D341Med (cell line): ENCODE measurements at regions not wholly inside any gene's neighbourhood (a gene's known extent, or its start where the extent isn't known, plus 50 kb on each side); places are given as distances from the start of the nearest gene placed in this dataset.
"Not testable (repeated sequence)": the region's sequence is repeated elsewhere in the genome, so short reads cannot be mapped to it uniquely, and the experiment has no call there.

Source experiments
- DNase-seq: peaks from one replicate; pipeline ENCODE4 v3.0.0; 2012; ENCODE audit warnings: low spot score

DNA sequence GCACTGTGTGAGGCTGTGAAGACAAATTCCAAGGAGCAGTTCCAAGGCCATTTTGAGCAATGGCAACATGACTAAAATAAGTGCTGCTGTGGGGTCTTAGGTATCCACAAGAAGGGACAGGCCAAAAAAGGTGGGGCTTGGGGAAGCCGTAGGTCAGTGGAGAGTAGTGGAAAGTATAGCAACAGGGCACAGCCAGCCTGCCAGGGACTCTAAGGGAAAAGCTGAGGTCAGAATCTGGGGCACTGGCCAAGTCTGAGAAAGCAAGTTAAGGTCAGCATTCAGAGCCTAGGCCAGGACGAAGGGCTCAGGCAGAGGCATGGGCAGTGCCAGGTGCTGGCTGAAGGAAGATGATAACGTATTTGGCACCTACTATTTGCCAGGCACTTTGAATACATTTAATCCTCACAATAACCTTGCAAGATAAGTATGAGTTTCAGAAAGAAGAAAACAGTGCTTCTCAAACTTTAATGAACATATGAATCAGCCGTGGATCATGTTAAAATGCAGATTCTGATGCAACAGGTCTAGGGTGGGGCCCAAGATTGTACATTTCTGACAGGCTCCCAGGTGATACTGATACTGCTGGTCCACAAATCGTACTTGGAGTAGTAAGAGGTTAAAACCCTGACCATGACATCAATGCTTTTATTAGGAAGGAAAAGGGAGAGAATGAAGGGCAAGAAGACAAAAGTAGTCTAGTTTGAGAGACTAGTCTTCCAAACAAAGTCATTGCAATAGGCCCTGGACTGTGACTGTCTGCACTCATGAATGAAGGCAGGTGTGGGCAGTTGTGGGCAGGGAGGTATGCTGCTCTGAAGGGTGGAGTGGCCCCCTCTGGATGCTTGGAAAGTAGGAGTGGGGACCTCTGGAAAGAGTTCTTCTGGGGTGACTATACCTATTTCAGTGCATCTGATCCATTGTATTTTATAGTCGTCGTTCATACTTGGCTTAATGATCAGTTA, 106.3 kb upstream of the ANKRD28 start:
- no peak for DNase-seq

GRCh38 chr3:15905041-15905440, 107.3 kb upstream of the ANKRD28 start:
- DNase-seq: no peak

DNA sequence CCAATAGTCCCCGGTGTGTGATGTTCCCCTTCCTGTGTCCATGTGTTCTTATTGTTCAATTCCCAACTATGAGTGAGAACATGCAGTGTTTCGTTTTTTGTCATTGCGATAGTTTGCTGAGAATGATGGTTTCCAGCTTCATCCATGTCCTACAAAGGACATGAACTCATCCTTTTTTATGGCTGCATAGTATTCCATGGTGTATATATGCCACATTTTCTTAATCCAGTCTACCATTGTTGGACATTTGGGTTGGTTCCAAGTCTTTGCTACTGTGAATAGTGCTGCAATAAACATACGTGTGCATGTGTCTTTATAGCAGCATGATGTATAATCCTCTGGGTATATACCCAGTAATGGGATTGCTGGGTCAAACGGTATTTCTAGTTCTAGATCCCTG, 109.6 kb upstream of the ANKRD28 start:
- not testable (repeated sequence) for DNase-seq

GRCh38 chr3:15918988-15919387, 121.2 kb upstream of the ANKRD28 start:
- DNase-seq: no peak

GRCh38 chr3:15919971-15920370, 122.2 kb upstream of the ANKRD28 start:
- DNase-seq: no peak

- no peak for DNase-seq
These were observed 126.0 kb upstream of the ANKRD28 start for GRCh38 chr3:15923640-15924405.

DNA sequence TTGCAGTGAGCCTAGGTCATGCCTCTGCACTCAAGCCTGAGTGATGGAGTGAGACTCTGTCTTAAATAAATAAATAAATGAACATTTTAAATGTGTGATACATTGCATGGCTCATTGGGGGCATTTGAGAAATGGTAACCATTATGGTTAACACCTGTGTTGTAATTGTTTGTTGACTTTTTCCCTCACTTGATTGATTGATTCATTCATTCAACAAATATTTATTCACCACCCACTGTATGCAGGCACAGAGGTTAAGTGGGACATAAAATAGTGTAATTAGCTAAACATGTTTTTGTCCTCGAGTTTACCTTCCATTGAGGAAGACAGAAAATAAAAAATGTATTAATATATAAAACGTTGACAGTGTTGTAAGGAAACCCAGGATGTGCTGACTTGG, 127.1 kb upstream of the ANKRD28 start:
- no peak for DNase-seq

DNA sequence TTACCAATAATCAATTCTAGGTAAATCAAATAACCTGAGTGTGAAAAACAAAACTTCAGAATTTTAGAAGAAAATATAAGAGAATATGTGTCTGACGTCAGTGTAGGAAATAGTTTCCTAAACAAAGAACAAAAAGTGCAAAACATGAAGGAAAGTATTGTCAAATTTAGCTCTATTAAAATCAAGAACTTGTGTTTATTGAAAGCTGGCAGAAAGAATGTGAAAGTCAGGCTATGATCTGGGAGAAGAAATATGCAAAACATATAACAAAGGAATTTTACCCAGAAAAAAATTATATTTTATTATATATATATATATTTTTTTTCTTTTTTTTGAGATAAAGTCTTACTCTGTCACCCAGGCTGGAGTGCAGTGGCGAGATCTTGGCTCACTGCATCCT, 129.1 kb upstream of the ANKRD28 start:
- no peak for DNase-seq

DNA sequence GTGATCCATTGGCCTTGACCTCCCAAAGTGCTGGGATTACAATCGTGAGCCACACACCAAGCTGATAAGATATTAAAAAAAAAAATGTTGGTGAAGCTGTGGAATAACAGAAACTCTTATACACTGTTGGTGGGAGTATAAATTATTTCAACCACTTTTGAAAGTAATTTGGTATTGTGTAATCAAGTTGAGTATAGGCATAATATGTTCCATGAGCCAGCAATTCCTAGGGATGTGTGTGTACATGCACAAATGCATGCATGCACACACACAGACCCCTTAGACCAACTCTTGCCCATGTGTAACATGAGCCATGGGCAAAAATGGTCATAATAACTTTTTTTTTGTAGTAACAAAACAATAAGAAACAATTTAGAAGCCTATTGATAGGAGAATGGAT, 130.2 kb upstream of the ANKRD28 start:
- DNase-seq: no peak

- no peak for DNase-seq
These were observed 132.3 kb upstream of the ANKRD28 start for GRCh38 chr3:15929944-15930571.

DNA sequence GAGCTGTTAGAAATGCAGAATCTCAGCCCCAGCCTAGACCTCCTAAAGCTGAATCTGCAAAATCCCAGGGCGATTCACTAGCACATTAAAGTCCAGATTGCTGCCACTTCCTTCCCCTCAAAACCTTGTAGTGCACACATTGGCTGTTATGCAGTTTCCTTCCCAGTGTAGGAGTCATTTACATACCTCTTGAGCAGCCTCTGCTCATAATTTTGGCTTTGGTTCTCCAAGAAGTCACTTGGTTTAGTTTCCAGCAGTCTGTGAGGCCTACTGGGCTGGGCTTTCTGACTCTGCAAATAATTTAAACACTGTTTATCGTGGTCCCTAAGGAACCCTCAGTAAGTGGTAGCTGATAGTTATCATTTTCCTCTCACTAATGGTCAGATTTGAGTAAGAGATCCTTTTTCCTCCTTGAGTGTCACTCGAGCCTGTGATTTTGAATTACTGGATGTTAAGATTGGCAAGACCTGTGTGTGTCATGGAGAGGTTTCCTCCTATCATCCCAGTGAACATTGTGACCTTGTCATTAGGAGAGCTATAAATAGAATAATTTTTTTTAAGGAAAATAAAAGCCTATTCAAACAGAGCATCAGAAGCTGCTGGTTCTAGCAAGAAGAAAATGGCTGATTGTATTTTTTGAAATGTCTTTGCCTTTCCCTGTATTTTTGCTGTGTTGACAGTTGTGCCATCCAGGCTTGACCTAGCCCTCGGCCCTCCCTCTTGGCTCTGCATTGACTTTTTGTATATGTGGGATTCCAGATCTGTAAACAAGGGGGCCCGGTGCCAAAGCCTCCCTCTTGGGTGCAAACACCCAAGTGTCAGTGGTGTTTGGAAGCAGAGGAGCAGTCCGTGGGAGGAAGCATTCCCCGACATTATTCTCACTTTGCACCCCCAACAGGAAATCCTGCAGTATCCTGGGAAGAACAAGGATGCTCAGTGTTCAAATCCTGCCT, 134.8 kb upstream of the ANKRD28 start:
- DNase-seq: no peak

GRCh38 chr3:15933439-15934139, 135.8 kb upstream of the ANKRD28 start:
- DNase-seq: no peak

GRCh38 chr3:15934389-15935195, 136.8 kb upstream of the ANKRD28 start:
- DNase-seq: no peak

- peak; percentile 43 for DNase-seq
These were observed 138.5 kb upstream of the ANKRD28 start for GRCh38 chr3:15936312-15936711.

DNA sequence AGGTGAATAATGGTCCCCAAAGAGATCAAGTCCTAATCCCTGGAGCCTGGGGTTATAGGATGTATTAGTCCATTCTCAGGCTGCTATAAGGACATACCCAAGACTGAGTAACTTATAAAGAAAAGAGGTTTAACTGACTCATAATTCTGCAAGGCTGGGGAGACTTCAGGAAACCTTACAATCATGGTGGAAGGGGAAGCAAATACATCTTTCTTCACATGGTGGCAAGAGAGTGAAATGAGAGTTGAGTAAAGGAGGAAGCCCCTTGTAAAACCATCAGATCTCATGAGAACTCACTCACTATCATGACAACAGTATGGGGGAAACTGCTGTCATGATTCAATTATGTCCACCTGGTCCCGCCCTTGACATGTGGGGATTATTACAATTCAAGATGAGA, 142.9 kb upstream of the ANKRD28 start:
- no peak for DNase-seq

DNA sequence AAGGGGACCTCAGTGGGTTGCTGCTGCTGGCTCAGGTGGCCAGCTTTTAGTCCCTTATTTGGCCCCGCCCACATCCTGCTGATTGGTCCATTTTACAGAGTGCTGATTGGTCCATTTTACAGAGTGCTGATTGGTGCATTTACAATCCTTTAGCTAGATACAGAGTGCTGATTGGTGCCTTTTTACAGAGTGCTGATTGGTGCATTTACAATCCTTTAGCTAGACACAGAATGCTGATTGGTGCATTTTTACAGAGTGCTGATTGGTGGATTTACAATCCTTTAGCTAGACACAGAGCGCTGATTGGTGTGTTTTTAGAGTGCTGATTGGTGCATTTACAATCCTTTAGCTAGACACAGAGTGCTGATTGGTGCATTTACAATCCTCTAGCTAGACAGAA, 143.7 kb upstream of the ANKRD28 start:
- DNase-seq: not testable (repeated sequence)

DNA sequence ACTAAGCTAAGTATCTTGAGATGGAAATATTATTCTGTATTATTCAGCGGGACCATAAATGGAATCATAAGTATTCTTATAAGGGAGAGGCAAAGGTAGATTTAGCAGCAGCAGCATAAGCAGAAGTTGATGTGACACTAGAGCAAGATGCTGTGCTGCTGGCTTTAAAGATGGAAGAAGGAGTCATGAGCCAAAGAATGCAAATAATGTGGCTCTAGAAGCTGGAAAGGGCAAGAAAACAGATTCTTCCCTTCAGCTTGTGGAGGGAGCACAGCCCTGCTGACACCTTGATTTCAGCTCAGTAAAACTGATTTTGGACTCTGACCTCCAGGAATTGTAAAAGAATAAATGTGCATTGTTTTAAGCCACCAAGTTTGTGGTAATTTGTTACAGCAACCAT, 144.2 kb upstream of the ANKRD28 start:
- no peak for DNase-seq

GRCh38 chr3:15942462-15942861, 144.7 kb upstream of the ANKRD28 start:
- DNase-seq: no peak

- no peak for DNase-seq
These were observed 145.2 kb upstream of the ANKRD28 start for GRCh38 chr3:15942936-15943335.

DNA sequence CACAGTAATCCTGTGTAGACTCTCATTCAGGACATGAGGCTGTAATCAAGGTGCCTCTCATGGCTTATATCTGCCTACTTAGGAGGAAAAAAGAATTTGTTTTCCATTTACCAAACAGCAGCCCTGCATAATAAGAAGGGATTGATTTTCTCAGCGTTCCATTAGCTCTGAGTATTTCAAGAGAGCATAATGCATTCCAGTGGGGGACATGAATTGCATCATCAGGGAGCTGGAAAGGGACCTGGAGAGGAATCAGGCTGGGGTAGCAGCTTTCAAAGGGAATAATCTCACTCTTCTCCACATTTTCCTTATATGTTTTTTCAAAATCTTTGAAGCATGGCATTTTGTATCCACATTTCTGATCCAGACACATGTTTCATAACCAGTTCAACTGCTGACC, 150.6 kb upstream of the ANKRD28 start:
- no peak for DNase-seq
